PC-3 (cell line): ENCODE measurements at regions not wholly inside any gene's neighbourhood (a gene's known extent, or its start where the extent isn't known, plus 50 kb on each side); places are given as distances from the start of the nearest gene placed in this dataset.
"Not testable (repeated sequence)": the region's sequence is repeated elsewhere in the genome, so short reads cannot be mapped to it uniquely, and the experiment has no call there.

Experiments used
- ATAC-seq: fragments of 200-7000 bp; cut with Tn5 transposase; 2 replicates; pipeline ENCODE4 v1.9.1; 2020; ENCODE audit warnings: mild to moderate bottlenecking, moderate library complexity
- BruUV-seq: library from RNA; stranded (reverse); fragments of 400-500 nt; replicated peaks from 2 replicates; lab custom pipeline; 2021; lab: Mats Ljungman, UMichigan
- CTCF ChIA-PET: fragments of 300-600 bp; sonication (Branson Sonifier 250); formaldehyde crosslinking; loops from one replicate; lab custom pipeline; 2022; ENCODE audit warnings: antibody characterized with exemption; lab: Charles Lee
- POLR2A ChIA-PET: fragments of 300-600 bp; sonication (Branson Sonifier 250); formaldehyde crosslinking; loops from one replicate; lab custom pipeline; 2022; ENCODE audit warnings: antibody characterized with exemption; ENCODE audit not compliant: unreplicated experiment; lab: Charles Lee
- DNase-seq: peaks from one replicate; pipeline ENCODE4 v3.0.0-alpha.2; 2015
- H2AFZ ChIP-seq: fragments of 300-600 bp; sonication (generic); 2 replicates; pipeline ENCODE4 v1.6.0; 2016; ENCODE audit warnings: antibody characterized with exemption, low read length
- H3F3A ChIP-seq: fragments of 300-600 bp; sonication (generic); one replicate; pipeline ENCODE4 v1.6.0; 2017; ENCODE audit warnings: antibody characterized with exemption, low read length, control low read depth, mild to moderate bottlenecking; ENCODE audit not compliant: unreplicated experiment
- H3K27ac ChIP-seq: fragments of 300-600 bp; sonication (generic); 2 replicates; pipeline ENCODE4 v1.5.1; 2016; ENCODE audit warnings: mild to moderate bottlenecking, low read length
- H3K27me3 ChIP-seq: fragments of 300-600 bp; sonication (generic); 2 replicates; pipeline ENCODE4 v1.6.1; 2016; ENCODE audit warnings: low read length, mixed read lengths
- H3K36me3 ChIP-seq: fragments of 300-600 bp; sonication (generic); 2 replicates; pipeline ENCODE4 v1.6.1; 2016; ENCODE audit warnings: low read depth, mixed run types, low read length, mixed read lengths
- H3K4me1 ChIP-seq: fragments of 300-600 bp; sonication (generic); 2 replicates; pipeline ENCODE4 v1.5.1; 2016; ENCODE audit warnings: low read length; ENCODE audit not compliant: insufficient read depth
- H3K4me2 ChIP-seq: fragments of 300-600 bp; sonication (generic); 2 replicates; pipeline ENCODE4 v1.6.0; 2016; ENCODE audit warnings: low read length
- H3K4me3 ChIP-seq: fragments of 300-600 bp; sonication (generic); 2 replicates; pipeline ENCODE4 v1.5.1; 2016; ENCODE audit warnings: mild to moderate bottlenecking, low read length, mixed read lengths
- H3K79me2 ChIP-seq: fragments of 300-600 bp; sonication (generic); 2 replicates; pipeline ENCODE4 v1.6.1; 2017; ENCODE audit warnings: low read length, mixed read lengths
- H3K9ac ChIP-seq: fragments of 300-600 bp; sonication (generic); 2 replicates; pipeline ENCODE4 v1.6.0; 2016; ENCODE audit warnings: mild to moderate bottlenecking, low read length
- H3K9me2 ChIP-seq: fragments of 300-600 bp; sonication (generic); replicated peaks from 2 replicates; pipeline ENCODE4 v1.6.1; 2016; ENCODE audit warnings: mixed run types, low read length, mixed read lengths
- H3K9me3 ChIP-seq: fragments of 300-600 bp; sonication (generic); 2 replicates; pipeline ENCODE4 v1.6.1; 2016; ENCODE audit warnings: low read length, mixed read lengths
- H4K20me1 ChIP-seq: fragments of 300-600 bp; sonication (generic); 2 replicates; pipeline ENCODE4 v1.6.1; 2016; ENCODE audit warnings: low read length, mixed read lengths
- CTCF ChIP-seq: fragments of 300-600 bp; sonication (generic); conservative IDR thresholded peaks from 2 replicates; pipeline ENCODE4 v1.5.1; 2017; ENCODE audit warnings: antibody characterized with exemption, low read depth, mild to moderate bottlenecking, low read length
- EZH2 ChIP-seq: fragments of 300-600 bp; sonication (generic); IDR thresholded peaks from one replicate; pipeline ENCODE4 v1.6.1; 2017; ENCODE audit warnings: antibody characterized with exemption, mild to moderate bottlenecking, low read length; ENCODE audit not compliant: unreplicated experiment
- EZH2phosphoT487 ChIP-seq: fragments of 300-600 bp; sonication (generic); IDR thresholded peaks from 2 replicates; pipeline ENCODE4 v1.6.1; 2018; ENCODE audit warnings: mild to moderate bottlenecking, antibody characterized with exemption, low read length, borderline replicate concordance
- intact Hi-C: fragments of 100-400 bp; cut with micrococcal nuclease; formaldehyde crosslinking; loops from 2 replicates; pipeline ENCODE4 v1.9.0; 2023

- Histone ChIP-seq H2AFZ (no peak overlapping the region), H4K20me1 (no peaks in the 10 kb centered on the region), H3F3A (no peaks in the 10 kb centered on the region), H3K9me2 (no peaks in the 10 kb centered on the region), H3K27me3 (no peaks in the 10 kb centered on the region), H3K4me2 (no peak overlapping the region), H3K4me3 (no peak overlapping the region), H3K9me3 (no peaks in the 10 kb centered on the region), H3K27ac (no peak overlapping the region), H3K4me1 (no peaks in the 10 kb centered on the region), H3K36me3 (no peaks in the 10 kb centered on the region), H3K9ac (no peak overlapping the region), H3K79me2 (no peaks in the 10 kb centered on the region)
- BruUV-seq = no TSS peak
- ChIA-PET CTCF (no interaction called here), POLR2A (no interaction called here)
- ATAC-seq (no peak), DNase-seq (no peak)
- TF ChIP-seq EZH2phosphoT487 (no peak), EZH2 (no peak), CTCF (no peak)
- intact Hi-C loops = no loop called here
Measured at GRCh38 chr17:33955461-33955860, 299.6 kb upstream of the CCL2 start.

- H3K9ac ChIP-seq, H3K79me2 ChIP-seq, intact Hi-C loops, H3K4me3 ChIP-seq, H3K36me3 ChIP-seq, H3K27me3 ChIP-seq, H3K4me1 ChIP-seq, H2AFZ ChIP-seq, H3K9me2 ChIP-seq, BruUV-seq, H3F3A ChIP-seq, H3K27ac ChIP-seq, DNase-seq, ATAC-seq, POLR2A ChIA-PET, CTCF ChIA-PET, H4K20me1 ChIP-seq, H3K9me3 ChIP-seq, H3K4me2 ChIP-seq: not testable (repeated sequence)
Measured at GRCh38 chr17:33959098-33959497, 296.0 kb upstream of the CCL2 start.

DNA sequence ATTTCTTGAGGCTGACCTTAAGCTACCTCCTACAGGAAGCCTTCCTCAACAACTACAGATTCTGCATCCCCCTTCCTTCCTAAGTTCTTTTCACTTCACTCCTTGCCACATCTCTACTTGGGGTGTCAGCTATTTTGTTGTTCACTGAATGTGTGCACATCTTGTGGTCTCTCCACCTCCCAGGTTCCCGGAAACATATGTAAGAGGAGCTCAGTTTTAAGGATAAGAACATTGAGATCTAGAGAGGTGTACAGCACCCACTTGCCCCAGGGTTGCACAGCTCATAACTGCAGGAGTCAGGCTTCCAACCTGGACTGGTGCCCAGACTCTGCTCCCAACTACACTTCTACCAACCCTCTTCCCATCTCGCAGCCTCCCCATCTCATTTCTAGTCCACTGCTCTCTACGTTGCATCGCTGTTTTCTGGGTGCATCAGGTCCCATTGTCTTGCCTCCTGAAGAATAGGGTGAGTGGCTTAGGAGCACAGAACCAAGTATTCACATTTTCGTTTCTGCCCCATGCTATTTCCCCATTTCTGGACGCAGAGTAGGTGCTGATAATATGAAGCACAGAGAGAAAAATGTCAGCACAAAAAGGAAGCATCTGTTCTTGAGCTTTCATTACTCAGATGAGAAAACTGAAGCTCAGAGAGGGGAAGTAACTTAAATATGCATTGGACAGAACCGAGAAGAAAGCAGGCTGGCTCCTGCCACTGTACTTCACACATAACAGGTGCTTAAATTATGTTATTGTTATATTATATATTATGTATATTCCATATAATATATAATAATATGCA is 292.0 kb upstream of the CCL2 start:
- H3K9me3 ChIP-seq = no peaks in the 10 kb centered on the region
- no peak overlapping the region for H3K4me2 ChIP-seq
- no peak overlapping the region for H3K4me3 ChIP-seq
- no peak overlapping the region for H3K27ac ChIP-seq
- ChIA-PET CTCF (no interaction called here), POLR2A (no interaction called here)
- H3K36me3 ChIP-seq = no peaks in the 10 kb centered on the region
- H3K9ac ChIP-seq = no peak overlapping the region
- no peaks in the 10 kb centered on the region for H3F3A ChIP-seq
- no peak overlapping the region for H2AFZ ChIP-seq
- ATAC-seq = no peak
- no peak for DNase-seq
- intact Hi-C loops = no loop called here
- TF ChIP-seq CTCF = no peak
- TF ChIP-seq EZH2phosphoT487 = no peak
- no peak for TF ChIP-seq EZH2
- BruUV-seq = no TSS peak
- H3K27me3 ChIP-seq = no peaks in the 10 kb centered on the region
- H4K20me1 ChIP-seq = no peaks in the 10 kb centered on the region
- no peaks in the 10 kb centered on the region for H3K79me2 ChIP-seq
- no peaks in the 10 kb centered on the region for H3K9me2 ChIP-seq
- no peaks in the 10 kb centered on the region for H3K4me1 ChIP-seq
